ENCODE measurements at regions not wholly inside any gene's neighbourhood (a gene's known extent, or its start where the extent isn't known, plus 50 kb on each side); places are given as distances from the start of the nearest gene placed in this dataset.

DNA sequence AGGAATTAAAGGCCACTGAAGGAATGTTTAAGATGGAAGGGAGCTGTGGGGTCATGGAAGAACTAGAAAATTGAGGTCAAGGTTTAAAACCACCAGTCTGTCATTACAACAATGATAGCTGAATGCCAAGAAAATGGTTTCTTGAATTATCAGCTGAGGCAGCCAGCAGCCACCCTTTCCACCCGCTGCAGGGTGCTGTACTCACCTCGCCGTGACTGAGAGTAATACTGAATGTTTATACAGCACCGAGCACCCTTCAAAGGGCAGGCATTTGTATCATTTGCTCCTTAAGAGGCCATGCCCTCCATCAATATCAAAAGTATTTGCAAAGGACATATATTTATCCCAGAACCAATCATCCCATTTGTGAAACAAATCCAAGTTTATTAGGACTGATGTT, 402.8 kb downstream of the VPS13C start:
- no peak for TF ChIP-seq EP300 (IDR thresholded peaks at IDR 0.05)
- no peak for TF ChIP-seq POLR2A (IDR thresholded peaks at IDR 0.05)
- TF ChIP-seq, protein P1, sequence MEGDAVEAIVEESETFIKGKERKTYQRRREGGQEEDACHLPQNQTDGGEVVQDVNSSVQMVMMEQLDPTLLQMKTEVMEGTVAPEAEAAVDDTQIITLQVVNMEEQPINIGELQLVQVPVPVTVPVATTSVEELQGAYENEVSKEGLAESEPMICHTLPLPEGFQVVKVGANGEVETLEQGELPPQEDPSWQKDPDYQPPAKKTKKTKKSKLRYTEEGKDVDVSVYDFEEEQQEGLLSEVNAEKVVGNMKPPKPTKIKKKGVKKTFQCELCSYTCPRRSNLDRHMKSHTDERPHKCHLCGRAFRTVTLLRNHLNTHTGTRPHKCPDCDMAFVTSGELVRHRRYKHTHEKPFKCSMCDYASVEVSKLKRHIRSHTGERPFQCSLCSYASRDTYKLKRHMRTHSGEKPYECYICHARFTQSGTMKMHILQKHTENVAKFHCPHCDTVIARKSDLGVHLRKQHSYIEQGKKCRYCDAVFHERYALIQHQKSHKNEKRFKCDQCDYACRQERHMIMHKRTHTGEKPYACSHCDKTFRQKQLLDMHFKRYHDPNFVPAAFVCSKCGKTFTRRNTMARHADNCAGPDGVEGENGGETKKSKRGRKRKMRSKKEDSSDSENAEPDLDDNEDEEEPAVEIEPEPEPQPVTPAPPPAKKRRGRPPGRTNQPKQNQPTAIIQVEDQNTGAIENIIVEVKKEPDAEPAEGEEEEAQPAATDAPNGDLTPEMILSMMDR (IDR thresholded peaks at IDR 0.05): no peak
- TF ChIP-seq POLR2AphosphoS5 (IDR thresholded peaks at IDR 0.05): no peak
- H3K4me1 ChIP-seq: no peaks in the 10 kb centered on the region
- no peak overlapping the region for H3K4me3 ChIP-seq
- intact Hi-C loops (cut with DNase I): no loop called here
- no peaks in the 10 kb centered on the region for H3K27me3 ChIP-seq
- no peak overlapping the region for H3K27ac ChIP-seq
- H3K9me3 ChIP-seq: no peaks in the 10 kb centered on the region
- no peak for DNase-seq
- WGBS, 2 donors: 89 to 90% methylated on average over 4 of the region's 4 CpGs
- H3K36me3 ChIP-seq: no peaks in the 10 kb centered on the region

DNA sequence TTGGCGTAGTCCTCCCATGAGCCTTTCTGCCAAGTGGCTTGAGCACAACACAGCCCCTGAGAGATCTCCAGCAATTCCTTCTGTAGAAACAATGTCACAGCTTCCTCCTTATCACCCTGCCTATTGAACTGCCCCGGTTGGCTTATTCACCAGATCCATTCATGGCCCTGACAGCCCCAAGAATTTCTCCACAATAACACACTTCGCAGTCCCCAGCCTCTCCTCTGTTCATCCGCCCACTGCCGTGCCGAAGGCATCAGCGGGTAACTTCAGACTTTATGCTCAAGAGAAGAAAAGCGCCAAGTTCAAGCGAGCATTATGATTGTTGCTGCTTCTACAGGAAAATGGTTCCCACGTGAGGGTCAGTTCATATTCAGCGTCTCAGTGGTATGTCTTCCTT, 403.9 kb downstream of the VPS13C start:
- DNase-seq: no peak

DNA sequence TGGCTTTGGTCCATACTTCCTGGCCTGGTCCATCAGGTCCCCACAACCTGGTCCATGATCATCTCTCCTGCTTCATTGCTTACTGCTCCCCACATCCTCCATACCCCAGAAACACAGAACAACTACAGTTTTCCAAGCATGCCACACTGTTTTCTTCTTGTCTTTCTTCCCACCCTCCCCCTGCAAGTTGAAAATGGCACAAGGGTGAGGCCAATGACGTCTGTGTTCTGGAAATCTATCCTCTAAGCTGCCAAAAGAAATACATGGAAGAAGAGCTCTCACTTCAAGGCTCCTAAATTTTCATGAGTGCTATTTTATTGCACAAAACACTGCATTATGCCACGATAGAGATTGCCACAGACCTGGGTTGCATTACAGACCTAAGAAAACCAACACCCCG, 404.4 kb downstream of the VPS13C start:
- H3K27ac ChIP-seq: no peak overlapping the region

More for the DNA sequence above, 403.9 kb downstream of the VPS13C start:
- H3K36me3 ChIP-seq: no peaks in the 10 kb centered on the region
- no peaks in the 10 kb centered on the region for H3K4me1 ChIP-seq
- 94 to 96% methylated on average over 11 of the region's 11 CpGs for WGBS, 2 donors
- no peak overlapping the region for H3K27ac ChIP-seq
- intact Hi-C loops (cut with DNase I): no loop called here
- H3K9me3 ChIP-seq: no peaks in the 10 kb centered on the region
- no peak overlapping the region for H3K4me3 ChIP-seq
- TF ChIP-seq POLR2A (IDR thresholded peaks at IDR 0.05): no peak
- TF ChIP-seq EP300 (IDR thresholded peaks at IDR 0.05): no peak
- TF ChIP-seq, protein P1 (IDR thresholded peaks at IDR 0.05): no peak
- TF ChIP-seq POLR2AphosphoS5 (IDR thresholded peaks at IDR 0.05): no peak
- H3K27me3 ChIP-seq: no peaks in the 10 kb centered on the region

DNA sequence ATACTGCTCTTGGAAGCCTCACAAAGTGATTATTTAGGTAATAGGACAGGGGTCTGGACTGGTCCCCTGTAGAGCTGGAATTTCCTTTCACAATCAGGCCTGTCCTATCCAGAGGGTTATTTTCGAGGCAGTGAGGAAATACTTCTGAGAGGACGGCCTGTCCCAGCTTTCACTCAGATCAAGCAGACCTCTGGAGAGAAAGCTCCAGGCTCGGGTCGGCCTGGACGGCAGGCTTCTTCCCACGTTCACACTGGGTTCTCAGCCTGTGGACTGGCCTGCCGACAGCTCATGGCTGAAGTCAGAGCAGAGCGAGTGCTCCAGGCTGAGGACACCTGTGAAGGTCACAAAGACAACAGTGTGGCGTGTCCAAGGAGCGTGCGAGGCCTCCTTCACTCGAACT, 405.3 kb downstream of the VPS13C start:
- no peak for TF ChIP-seq EP300 (IDR thresholded peaks at IDR 0.05)
- TF ChIP-seq POLR2AphosphoS5 (IDR thresholded peaks at IDR 0.05): no peak
- TF ChIP-seq, protein P1 (IDR thresholded peaks at IDR 0.05): no peak
- TF ChIP-seq POLR2A (IDR thresholded peaks at IDR 0.05): no peak
- DNase-seq: no peak
- peaks cover 0 to under 1% (median 0%) of the 10 kb centered on the region in 3 donors for H3K27me3 ChIP-seq

More for the DNA sequence above, 404.4 kb downstream of the VPS13C start:
- H3K4me1 ChIP-seq: no peaks in the 10 kb centered on the region
- 84% methylated on average over 3 of the region's 3 CpGs for WGBS, 2 donors
- H3K36me3 ChIP-seq: no peaks in the 10 kb centered on the region
- H3K9me3 ChIP-seq: no peaks in the 10 kb centered on the region
- H3K27me3 ChIP-seq: no peaks in the 10 kb centered on the region
- no peak overlapping the region for H3K4me3 ChIP-seq
- DNase-seq: no peak
- TF ChIP-seq POLR2AphosphoS5 (IDR thresholded peaks at IDR 0.05) (no peak), POLR2A (IDR thresholded peaks at IDR 0.05) (no peak), EP300 (IDR thresholded peaks at IDR 0.05) (no peak)
- TF ChIP-seq, protein P1 (IDR thresholded peaks at IDR 0.05): no peak
- intact Hi-C loops (cut with DNase I): no loop called here

More for the DNA sequence above, 405.3 kb downstream of the VPS13C start:
- no peak overlapping the region for H3K27ac ChIP-seq
- intact Hi-C loops (cut with DNase I): no loop called here
- H3K4me1 ChIP-seq: no peaks in the 10 kb centered on the region
- WGBS, 2 donors: 91 to 94% methylated on average over 12 of the region's 12 CpGs
- no peak overlapping the region for H3K4me3 ChIP-seq
- no peaks in the 10 kb centered on the region for H3K9me3 ChIP-seq
- no peaks in the 10 kb centered on the region for H3K36me3 ChIP-seq
